Middle frontal gyrus (tissue), 1 donor: ENCODE measurements at regions not wholly inside any gene's neighbourhood (a gene's known extent, or its start where the extent isn't known, plus 50 kb on each side); places are given as distances from the start of the nearest gene placed in this dataset.

Experiments
- DNase-seq: peaks from one replicate; pipeline ENCODE4 v3.0.0-alpha.2; 2015; ENCODE audit warnings: low spot score; ENCODE audit errors: extremely low spot score

DNA sequence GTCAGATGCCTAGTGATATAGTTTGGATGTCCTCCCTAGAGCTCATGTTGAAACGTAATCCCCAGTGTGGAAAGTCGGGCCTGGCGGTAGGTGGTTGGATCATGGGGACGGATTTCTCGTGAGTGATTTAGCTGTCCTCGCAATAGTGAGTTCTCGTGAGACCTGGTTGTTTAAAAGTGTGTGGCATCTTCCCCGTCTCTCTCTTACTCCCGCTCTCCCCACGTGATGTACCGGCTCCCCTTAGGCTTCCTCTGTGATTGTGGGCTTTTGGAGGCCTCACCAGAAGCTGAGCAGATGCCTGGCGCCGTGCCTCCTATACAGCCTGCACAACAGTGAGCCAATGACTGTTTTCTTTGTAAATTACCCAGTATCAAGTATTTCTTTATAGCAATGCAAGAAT lies 264.5 kb downstream of the TTLL7 start:
- DNase-seq: no peak

DNA sequence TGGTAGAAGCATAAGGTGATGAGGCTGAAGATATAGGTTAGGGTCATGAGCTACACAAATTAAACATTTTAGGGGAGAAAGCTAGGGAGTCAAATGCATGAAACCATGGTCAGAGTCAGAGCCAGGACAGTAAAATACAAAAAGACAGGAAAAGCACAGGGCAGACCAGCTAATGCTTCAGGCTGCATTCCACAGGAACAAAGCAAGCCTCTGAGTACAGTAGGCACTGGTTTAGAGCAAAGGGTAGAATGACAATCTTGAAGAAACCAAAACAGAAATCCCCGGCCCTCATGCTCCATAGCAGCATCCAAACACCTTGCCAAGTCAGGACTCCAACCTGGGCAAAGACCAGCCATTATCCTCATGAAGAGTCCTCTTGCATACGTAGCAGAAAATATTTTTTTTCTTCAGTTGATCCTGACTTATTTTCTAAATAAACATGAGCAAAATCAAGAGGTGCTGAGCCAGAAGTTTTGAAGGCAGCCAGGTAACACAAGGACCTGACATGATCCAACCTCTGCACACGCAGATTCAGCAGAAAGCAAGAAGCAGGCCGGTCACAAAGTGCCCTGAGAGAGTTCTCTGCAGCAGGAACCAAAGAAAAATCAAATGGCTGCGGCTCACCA lies 273.1 kb downstream of the TTLL7 start:
- no peak for DNase-seq

DNA sequence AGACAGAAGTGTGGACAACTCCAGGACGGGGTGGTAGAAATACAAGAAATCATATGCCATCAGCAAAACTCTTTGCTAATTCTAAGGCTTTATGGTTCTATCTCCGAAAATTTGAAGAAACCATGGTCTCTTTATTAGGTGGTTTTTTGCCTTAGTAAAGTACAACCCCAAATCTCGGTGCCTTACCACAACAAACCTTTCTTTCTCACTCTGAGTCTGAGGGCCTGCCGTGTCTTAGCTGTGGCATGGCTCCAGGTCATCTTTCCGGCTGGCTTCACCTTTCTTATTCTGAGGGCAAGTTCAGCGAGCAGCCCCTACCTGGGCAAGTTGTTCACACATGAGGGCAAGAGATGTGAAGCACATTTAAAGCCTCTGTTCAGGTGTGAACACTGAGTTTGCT lies 280.6 kb downstream of the TTLL7 start:
- DNase-seq: no peak

DNA sequence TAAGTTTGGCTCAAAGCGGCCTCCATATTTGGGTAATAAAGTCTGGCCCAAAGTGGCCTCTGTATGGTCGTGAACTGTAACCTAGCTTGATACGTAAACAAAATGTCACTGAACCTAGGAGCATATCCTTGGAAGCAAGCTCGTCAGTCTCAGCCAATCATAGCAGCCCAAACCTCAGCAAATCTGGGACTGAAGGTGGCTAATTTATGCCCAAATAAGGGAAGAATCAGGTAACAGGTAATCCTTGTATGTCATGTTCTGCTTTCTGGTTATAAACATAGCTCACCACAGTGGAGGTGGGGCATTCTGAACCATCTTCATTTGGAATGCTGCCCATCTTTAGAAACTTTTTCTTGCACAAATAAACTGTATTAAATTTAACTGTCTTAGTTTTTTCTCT lies 281.1 kb downstream of the TTLL7 start:
- no peak for DNase-seq

DNA sequence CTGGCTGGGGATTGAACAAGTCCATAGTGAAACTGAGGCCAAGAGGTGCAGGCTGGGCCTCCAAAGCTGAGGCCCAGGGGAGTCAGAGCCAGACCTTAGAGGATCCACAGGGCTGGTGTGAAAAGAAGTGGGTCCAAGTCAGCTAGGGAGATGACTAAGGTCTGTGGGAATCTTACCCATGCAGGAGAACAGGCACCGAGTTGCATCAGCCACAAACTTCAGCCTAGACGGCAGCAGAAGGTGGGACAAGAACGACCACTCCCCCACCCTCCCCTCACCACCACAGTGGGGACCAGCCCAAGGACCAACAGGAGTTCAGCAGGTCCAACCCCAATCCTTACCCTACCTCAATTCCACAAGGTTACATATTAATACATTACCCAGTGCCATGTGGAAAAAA lies 282.3 kb downstream of the TTLL7 start:
- no peak for DNase-seq

DNA sequence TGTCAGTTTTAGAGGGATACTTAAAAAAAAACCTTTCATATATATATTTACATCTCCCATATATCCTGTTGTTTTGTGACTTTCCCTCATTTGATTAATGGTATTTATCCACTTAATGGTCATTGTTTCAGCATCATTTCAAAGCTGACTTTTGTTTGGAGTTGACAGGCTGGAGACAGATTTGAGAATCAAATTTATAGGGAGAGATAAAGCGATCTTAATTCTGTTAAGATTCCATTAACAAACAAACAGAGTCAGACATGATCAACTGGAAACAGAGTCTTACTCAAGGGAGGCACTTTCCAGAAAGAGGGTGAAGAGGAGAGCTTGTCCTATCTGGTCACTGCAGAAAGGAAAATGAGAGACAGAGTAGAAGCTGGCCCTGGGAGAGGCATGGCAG lies 283.4 kb downstream of the TTLL7 start:
- DNase-seq: no peak

DNA sequence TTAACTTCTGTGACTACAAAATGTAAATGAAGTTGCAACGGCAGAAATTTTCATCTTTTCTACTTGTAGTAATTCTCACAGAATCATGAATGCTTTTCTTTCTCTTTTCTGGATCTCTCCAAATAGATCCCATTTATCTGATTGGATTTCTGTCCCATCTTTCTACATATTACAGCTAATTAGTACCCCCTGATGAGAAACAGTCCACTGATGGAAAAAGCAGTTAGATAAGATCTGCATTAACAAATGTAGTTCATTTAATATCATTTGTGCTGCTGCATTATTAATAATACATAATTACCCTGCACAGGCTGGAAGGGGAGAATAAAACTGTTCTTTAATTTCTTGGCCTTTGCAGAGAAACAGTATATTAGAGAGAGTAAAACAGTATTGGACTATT lies 289.3 kb downstream of the TTLL7 start:
- no peak for DNase-seq

DNA sequence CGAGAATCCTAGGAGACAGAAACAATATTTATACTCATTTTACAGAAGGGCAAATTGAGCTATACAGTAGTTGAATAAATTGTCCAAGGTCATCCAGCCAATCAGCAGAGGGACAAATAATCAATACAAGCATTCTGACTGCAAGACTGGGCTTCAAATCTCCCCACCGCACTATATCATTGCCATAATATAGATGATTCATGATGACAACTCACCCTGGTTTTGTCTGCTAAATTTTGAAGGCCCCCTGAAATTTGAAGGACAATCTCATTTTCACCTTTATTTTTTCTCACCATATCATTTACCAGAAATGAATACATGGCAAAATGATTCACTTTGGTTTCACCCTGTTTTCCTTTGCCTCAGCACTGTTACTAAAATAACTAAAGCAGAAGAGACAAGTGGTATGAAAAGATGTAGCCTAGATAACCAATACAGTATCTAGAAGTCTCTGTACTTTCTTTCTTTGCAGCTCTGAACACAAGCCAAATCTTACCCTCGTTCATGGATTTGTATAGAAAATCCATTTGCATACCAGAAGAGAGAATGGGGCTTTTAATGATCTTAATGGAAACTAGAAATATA lies 292.5 kb downstream of the TTLL7 start:
- DNase-seq: no peak

DNA sequence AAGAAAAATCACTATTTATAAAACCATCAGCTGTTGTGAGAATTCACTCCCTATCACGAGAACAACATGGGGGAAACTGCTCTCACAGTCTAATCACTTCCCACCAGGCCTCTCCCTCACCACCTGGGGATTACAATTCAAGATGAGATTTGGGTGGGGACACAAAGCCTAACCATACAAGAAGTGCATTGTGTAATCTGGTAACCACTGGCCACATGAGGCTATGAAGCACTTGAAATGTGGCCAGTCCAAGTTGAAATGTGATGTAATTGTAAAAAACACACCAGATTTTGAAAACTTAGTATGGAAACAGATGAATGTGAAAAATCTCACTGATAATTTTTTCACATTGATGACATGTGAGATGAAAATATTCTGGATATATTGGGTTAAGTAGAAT lies 293.8 kb downstream of the TTLL7 start:
- no peak for DNase-seq

DNA sequence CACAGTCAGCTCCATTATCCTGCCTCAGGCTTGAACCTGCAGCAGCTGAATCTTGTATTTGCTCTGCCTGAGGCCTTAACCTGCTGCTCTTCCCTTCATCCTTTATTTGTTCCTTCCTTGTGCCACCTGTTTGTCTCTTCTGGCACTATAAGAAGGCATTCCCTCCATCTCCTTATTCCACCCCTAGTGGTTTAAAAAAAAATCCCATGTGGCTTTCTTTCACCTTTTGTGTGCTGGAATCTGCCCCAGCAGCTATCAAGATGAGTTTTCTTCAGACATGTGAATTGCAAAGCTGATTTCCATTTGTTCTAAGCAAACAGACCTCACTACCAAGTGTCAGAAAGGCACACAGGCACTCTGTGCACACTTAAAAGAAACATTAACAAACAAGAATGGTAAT lies 294.6 kb downstream of the TTLL7 start:
- no peak for DNase-seq

DNA sequence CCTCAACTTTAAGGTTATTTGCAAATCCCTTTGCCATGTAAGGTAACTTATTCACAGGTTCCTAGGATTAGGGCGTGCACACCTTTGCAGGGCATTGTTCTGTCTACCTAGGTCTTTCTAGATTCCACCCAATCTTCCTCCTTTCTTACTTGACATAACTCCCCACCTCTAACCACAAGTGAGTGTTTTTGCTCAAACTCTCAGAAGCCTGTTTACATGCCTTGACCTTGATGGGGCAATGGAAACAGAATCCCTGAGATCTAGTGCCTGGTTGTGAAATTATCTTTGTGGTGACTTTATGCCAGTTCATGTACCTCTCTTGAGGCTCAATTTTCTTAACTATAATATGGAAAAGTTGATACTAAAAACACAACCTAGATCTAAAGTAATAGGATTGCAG lies 296.6 kb downstream of the TTLL7 start:
- DNase-seq: no peak

DNA sequence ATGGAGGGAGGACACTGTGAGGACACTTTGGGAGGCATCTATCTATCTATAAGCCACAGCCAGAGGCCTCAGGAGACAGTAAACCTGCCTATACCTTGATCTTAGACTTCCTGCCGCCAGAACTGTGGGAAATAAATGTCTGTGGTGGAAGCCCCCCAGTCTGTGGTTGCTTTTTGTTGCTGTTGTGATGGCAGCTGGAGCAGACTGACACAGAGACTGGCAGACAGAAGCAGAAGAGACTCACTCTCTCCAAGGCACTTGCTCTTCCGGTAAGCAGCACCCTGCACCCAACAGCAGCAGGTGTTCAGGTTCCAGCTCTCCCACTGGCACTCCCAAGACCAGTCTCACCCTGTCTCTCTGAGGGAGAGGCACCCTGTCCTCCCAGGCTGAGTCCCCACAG lies 297.6 kb downstream of the TTLL7 start:
- DNase-seq: no peak

DNA sequence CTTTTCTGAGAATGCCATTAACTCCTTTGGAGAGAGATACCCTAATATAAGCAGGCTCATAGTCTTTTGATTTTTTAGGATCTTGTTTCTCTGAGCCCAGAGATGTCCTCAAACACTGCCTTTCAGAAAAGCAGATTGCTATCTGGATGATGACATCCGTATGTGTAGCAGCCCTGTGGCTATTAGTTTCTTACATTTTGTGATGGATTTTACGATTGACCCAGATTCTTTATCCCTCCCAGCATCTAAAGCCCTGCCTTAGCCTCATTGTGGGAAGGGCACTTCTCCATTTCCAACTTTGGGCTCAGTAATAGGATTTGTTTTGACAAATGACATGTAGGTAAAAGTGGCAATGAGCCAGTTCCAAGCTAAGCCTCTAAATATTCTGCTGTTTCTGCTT lies 300.3 kb downstream of the TTLL7 start:
- DNase-seq: no peak

DNA sequence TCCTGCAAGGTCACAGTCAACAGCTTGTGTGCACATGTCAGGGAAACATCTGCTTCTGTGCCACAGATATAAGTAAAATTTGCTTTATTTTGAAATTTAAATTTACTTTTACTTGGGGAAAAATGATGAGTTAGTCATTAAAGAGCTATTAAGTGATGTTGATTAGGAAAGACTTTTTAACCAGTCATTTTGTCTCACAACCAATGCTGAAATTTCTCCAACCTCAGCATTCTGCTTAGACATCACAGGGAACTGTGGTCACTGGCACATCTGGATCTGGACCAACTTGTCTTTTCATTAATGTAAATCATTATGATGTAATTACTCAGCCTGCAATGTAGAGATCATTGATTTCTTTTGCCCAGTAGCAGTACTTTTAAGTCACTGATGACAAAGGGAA lies 301.0 kb downstream of the TTLL7 start:
- no peak for DNase-seq

DNA sequence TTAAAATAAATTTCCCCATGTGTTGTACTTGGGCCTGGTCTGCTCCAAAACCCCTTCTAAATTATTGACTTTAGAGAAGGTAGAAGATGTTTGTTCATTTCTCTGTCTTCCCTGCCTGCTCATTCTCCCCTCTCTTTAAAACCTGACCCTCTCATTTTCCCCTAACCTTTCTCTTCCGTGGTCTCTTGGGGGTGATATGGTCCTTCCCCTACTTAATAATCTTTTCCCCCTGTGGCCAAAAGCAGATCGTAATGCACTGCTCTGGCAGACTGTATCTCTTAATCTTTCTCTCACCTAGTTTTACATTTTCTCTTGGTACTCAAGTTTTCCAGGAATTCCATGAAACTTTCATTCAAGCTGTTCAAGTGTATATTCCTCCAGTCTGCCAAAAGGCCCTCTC lies 301.7 kb downstream of the TTLL7 start:
- no peak for DNase-seq

DNA sequence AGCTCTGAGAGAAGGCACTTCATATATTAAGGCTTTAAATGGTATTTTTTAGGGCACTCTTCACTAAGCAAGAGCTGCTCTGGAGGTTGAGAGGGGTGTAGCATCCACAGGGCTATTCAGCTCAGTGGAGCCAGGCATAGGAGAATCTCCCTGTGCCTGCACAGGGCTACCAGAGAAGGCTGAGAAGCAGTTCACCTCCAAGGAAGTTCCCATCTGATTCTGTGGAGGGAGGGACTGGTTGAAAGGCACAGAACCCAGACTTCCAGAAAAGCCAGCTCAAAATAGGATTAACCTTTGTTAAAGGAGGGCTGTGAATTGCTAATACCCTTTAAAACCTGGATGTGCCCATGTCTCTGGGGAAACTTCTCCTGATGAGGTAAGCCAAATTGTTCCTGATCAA lies 304.5 kb downstream of the TTLL7 start:
- DNase-seq: no peak

DNA sequence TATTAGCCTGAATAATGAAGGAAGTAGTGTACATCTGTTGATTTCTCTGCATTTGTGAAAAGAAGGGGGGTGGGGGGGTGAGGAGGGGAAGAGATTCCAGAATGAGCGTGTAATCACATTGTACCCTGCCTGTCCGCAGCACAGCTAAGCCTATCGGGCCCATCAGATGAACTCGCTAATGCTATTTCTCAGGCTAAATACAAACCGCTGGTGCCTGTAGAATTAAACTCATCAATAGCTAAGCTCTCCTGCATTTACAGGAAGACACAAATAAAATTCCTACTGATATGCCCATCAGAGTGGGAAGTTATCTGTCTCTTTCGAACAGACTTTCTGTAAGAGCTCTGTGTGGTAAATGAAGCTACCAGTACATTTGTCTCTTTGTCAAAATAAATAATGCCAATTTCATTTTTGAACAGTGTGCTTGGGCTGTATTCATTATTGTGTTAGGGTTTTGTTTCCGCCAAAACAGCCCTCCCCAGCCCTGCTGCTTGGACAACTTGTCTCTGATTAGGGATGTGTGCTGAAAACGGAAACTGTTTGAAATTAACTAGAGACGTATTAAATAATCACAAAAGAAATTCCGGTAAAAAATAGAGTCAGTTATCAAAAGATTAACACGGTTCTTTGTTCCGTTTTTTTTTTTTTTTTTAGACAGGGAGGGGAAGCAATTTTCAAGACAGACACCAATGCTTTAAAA lies 305.4 kb downstream of the TTLL7 start:
- DNase-seq: no peak

DNA sequence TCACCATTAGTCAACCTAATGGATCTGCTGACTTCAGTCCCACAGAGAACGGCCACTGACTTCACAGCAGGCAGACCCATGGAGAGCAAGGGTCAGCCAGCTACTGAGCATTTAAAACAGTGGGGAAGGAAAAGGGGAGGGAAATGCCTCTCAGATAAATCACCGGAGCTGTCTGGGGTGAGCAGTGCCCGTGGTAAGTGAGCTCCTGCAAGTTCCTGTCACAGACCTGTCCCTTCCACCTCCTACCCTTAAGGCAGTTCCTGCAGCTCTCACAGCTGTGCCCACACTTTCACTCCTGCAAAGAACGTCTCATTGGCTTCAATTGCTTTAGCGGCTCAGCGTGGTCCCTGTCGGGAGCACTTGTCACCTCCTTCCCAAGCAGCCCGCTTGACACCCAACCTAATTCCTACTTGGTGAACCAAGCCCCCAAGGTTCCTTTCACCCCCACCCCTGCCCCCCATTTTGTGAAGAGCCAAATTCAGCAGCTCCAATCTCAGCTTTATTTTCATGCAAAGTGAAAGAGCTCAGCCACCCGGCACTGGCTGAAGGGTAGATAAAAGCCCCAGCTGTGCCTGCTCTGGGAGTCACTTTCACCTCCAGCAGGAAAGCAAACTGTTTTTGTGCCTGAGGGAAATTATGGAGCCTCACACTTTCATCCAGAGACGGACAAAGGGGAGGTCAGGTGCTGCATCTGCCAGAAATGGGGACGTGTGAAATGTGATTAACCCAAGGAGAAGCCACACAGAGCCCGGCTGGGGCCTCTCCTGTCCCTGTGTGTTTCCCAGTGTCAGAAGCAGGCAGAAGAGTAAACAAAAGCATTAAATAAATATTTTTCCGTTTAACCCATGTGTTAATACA lies 306.2 kb downstream of the TTLL7 start:
- DNase-seq: no peak

DNA sequence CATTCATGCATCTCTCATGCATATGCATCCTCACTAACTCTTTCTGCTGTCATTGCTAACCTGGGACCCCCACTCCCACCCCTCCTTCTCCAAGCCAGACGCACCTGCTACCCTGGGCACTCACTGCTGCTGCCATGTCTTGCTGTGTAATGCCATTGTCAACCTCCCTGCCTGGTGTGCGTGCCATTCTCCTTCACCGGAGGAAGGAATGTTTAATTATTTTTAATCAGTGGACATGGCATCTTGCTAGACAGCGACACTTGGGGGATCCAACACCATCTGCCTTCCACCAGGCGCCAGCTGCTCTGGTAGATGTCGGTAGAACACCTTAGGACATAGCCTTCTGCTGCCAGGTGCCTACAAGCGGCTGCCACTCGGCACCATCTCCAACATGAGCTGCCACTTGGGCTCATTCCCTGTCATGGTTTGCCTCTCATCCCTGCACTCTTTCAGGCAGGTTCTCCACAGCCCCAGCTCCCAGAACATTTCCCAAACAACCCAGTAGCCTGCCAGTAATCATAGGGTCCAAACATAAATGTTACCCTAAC lies 306.9 kb downstream of the TTLL7 start:
- no peak for DNase-seq

DNA sequence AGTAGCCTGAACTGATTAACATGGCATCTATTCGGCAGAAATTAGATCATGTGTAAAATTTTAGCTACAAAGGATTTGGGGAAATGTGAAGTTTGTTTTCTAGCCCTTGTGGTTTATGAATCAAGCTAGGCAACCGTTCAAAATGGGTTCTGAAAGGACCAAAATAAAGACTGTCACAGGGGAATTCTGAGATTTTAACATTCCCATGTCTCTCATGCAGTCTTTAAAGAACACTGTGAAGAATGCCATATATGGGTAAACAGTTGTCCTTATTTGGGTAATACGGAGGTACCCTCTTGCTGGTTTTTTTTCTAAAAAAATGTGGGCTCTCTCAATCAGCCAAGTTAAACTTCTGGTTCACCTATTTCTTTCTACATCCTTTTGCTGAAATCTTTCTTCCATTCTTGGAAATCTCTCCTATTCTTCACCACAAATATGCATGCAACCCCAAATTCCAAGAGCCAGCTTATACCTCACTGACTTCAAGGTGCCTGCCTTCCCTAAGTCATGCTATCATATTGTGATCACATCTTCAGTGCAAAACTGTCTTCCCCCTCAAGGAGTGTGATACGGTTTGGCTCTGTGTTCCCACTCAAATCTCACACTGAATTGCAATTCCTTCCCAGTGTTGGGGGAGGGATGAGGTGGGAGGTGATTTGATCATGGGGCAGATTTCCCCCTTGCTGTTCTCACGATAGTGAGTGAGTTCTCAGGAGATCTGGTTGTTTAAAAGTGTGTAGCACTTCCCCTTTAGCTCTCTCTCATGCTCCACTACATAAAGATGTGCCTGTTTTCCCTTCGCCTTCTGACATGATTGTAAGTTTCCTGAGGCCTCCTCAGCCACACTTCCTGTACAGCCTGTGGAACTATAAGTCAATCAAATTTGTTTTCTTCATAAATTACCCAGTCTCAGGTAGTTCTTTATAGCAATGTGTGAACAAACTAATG lies 308.7 kb downstream of the TTLL7 start:
- no peak for DNase-seq

DNA sequence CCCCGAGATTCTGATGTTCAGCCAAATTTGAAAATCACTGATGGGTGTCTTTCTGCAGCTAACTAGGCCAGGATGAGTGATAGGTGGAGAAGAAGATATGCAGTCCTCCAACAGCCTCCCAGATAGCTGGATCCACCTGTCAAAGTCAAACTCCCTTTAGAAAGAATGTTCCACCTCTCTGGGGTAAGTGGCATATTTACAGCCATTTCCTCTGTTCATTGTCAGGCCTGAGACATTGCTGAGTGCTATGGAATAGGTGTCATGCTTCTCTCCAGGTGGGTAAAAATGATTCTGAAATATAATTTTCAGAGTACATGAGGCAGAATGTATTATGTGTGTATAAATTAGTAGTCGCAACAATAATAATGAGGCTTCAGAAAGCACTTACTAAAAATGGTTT lies 316.8 kb downstream of the TTLL7 start:
- DNase-seq: no peak
